ENCODE measurements at regions not wholly inside any gene's neighbourhood (a gene's known extent, or its start where the extent isn't known, plus 50 kb on each side); places are given as distances from the start of the nearest gene placed in this dataset.

DNA sequence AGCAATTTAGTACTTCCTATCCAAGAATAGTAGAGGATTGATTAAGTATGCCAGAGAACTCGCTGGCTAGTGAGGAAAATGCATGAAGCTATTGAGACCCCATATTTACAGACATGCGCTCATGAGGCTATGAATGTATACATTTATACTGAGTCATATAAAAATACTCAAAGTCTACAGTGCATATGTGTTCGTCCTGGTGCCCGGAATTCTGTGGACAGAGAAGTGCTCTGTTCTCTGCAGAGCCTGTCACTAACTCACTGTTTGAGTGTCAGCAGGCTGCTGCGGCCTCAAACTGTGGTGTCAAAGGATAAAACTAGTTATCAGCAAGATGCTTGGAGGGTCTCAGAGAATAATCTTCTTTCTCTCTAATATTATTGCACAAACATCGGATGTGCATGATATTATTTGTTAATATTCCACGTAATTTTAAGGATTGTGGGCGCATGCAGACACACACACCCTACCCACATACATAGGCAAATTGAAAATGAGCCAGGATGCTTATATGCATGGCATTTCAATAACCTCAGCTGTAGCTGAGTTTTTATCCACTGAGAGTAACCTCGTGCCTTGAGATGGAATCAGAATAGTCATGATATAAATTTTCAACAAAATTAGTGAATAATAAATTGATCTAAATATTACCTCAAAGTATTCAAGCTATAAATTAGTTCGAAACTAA lies 50.0 kb upstream of the TSC22D2 start:
- no peaks in the 10 kb centered on the region for H3K36me3 ChIP-seq (ENCODE audit: control insufficient read depth, insufficient read depth, low read length)
- TF ChIP-seq, protein P1, sequence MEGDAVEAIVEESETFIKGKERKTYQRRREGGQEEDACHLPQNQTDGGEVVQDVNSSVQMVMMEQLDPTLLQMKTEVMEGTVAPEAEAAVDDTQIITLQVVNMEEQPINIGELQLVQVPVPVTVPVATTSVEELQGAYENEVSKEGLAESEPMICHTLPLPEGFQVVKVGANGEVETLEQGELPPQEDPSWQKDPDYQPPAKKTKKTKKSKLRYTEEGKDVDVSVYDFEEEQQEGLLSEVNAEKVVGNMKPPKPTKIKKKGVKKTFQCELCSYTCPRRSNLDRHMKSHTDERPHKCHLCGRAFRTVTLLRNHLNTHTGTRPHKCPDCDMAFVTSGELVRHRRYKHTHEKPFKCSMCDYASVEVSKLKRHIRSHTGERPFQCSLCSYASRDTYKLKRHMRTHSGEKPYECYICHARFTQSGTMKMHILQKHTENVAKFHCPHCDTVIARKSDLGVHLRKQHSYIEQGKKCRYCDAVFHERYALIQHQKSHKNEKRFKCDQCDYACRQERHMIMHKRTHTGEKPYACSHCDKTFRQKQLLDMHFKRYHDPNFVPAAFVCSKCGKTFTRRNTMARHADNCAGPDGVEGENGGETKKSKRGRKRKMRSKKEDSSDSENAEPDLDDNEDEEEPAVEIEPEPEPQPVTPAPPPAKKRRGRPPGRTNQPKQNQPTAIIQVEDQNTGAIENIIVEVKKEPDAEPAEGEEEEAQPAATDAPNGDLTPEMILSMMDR (IDR thresholded peaks at IDR 0.05; ENCODE audit: insufficient read depth in 1 of 2, low read depth in 1 of 2, low read length in 1 of 2, severe bottlenecking in 1 of 2, unreplicated experiment in 1 of 2), result no peak
- H3K9me3 ChIP-seq, result no peaks in the 10 kb centered on the region
- H3K27me3 Mint-ChIP-seq (ENCODE audit: insufficient read depth, unreplicated experiment), result no peaks in the 10 kb centered on the region
- peaks cover 8% of the 10 kb centered on the region; the same call in 1 of the 2 replicates for H3K4me1 ChIP-seq
- H3K4me3 ChIP-seq (ENCODE audit: low read depth, low read length), result no peak overlapping the region
- peaks cover 5% of the 10 kb centered on the region for H3K4me1 Mint-ChIP-seq (ENCODE audit: low read depth, unreplicated experiment)
- intact Hi-C loops (cut with micrococcal nuclease; ENCODE audit: unreplicated experiment), result no loop called here
- no peaks in the 10 kb centered on the region for H3K9me3 Mint-ChIP-seq (ENCODE audit: unreplicated experiment)
- H3K27me3 ChIP-seq (replicated peaks; ENCODE audit: control insufficient read depth, insufficient read depth, low read length), result no peaks in the 10 kb centered on the region
- POLR2A ChIA-PET, result no interaction called here
- H3K36me3 Mint-ChIP-seq (ENCODE audit: insufficient read depth, unreplicated experiment), result no peaks in the 10 kb centered on the region
- DNase-seq, result no peak
- H3K27ac Mint-ChIP-seq (ENCODE audit: unreplicated experiment), result no peak overlapping the region
- CTCF ChIA-PET, result no interaction called here
- H3K4me3 Mint-ChIP-seq (ENCODE audit: unreplicated experiment), result no peak overlapping the region
- no TSS peak for BruUV-seq (replicated peaks)

DNA sequence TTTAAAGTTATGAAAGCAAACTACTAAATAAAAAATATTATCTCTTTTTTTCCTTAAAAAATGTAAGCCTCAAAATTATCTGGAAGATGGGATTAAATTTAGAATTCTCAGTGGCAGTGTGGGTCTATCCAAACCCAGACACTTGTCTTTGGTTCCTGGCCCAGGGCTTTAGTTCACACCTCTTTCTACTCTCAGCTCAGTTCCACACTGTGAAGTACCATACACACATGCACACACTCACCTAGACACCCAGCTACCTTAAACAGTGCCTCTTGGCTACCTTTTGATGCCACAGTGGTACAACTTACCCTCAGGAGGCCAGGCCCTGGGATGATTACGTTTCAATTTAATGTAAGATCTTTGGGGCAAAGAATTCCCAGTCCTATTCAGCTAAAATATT lies 51.0 kb upstream of the TSC22D2 start:
- Mint-ChIP-seq H3K27ac (ENCODE audit: unreplicated experiment) (no peak overlapping the region), H3K36me3 (ENCODE audit: insufficient read depth, unreplicated experiment) (no peaks in the 10 kb centered on the region), H3K9me3 (ENCODE audit: unreplicated experiment) (no peaks in the 10 kb centered on the region), H3K27me3 (ENCODE audit: insufficient read depth, unreplicated experiment) (no peaks in the 10 kb centered on the region), H3K4me1 (ENCODE audit: low read depth, unreplicated experiment) (no peaks in the 10 kb centered on the region), H3K4me3 (ENCODE audit: unreplicated experiment) (no peak overlapping the region)
- no peaks in the 10 kb centered on the region for H3K27me3 ChIP-seq (replicated peaks; ENCODE audit: control insufficient read depth, insufficient read depth, low read length)
- H3K36me3 ChIP-seq (ENCODE audit: control insufficient read depth, insufficient read depth, low read length), result no peaks in the 10 kb centered on the region
- ChIA-PET CTCF (no interaction called here), POLR2A (no interaction called here)
- no peaks in the 10 kb centered on the region for H3K9me3 ChIP-seq
- no peak overlapping the region for H3K4me3 ChIP-seq (ENCODE audit: low read depth, low read length)
- H3K4me1 ChIP-seq, result peaks cover 4% of the 10 kb centered on the region; the same call in 1 of the 2 replicates
- intact Hi-C loops (cut with micrococcal nuclease; ENCODE audit: unreplicated experiment), result no loop called here
- no TSS peak for BruUV-seq (replicated peaks)
- DNase-seq, result no peak
- TF ChIP-seq, protein P1 (IDR thresholded peaks at IDR 0.05; ENCODE audit: insufficient read depth in 1 of 2, low read depth in 1 of 2, low read length in 1 of 2, severe bottlenecking in 1 of 2, unreplicated experiment in 1 of 2), result no peak

DNA sequence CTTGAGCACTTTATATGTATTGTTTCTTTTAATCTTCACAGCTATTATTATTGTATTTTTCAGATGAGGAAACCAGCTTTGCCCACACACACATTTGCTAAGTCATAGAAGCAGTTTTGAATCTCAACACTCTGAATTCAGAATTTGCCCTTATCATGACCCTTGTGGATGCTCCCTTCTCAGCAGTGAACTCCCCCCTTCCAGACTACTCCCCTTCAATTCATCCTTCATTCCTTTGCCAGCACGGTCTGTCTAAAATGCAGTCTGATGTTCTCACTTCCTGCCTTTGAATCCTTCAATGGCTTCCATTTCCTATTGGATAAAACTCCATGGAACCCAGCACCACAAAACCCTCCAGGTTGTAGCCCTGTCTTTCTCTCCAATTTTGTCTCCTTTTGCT lies 52.5 kb upstream of the TSC22D2 start:
- Histone ChIP-seq H3K36me3 (ENCODE audit: control insufficient read depth, insufficient read depth, low read length) (no peaks in the 10 kb centered on the region), H3K9me3 (no peaks in the 10 kb centered on the region), H3K4me3 (ENCODE audit: low read depth, low read length) (no peak overlapping the region), H3K27me3 (replicated peaks; ENCODE audit: control insufficient read depth, insufficient read depth, low read length) (no peaks in the 10 kb centered on the region), H3K4me1 (peaks cover 4% of the 10 kb centered on the region; the same call in 1 of the 2 replicates)
- no peak for DNase-seq
- intact Hi-C loops (cut with micrococcal nuclease; ENCODE audit: unreplicated experiment), result no loop called here
- no peaks in the 10 kb centered on the region for H3K36me3 Mint-ChIP-seq (ENCODE audit: insufficient read depth, unreplicated experiment)
- no peaks in the 10 kb centered on the region for H3K9me3 Mint-ChIP-seq (ENCODE audit: unreplicated experiment)
- TF ChIP-seq, protein P1 (IDR thresholded peaks at IDR 0.05; ENCODE audit: insufficient read depth in 1 of 2, low read depth in 1 of 2, low read length in 1 of 2, severe bottlenecking in 1 of 2, unreplicated experiment in 1 of 2), result no peak
- no peaks in the 10 kb centered on the region for H3K4me1 Mint-ChIP-seq (ENCODE audit: low read depth, unreplicated experiment)
- no peak overlapping the region for H3K27ac Mint-ChIP-seq (ENCODE audit: unreplicated experiment)
- BruUV-seq (replicated peaks), result no TSS peak
- H3K27me3 Mint-ChIP-seq (ENCODE audit: insufficient read depth, unreplicated experiment), result no peaks in the 10 kb centered on the region
- ChIA-PET CTCF (no interaction called here), POLR2A (no interaction called here)
- H3K4me3 Mint-ChIP-seq (ENCODE audit: unreplicated experiment), result no peak overlapping the region
